GM12892 (cell line): ENCODE measurements at regions not wholly inside any gene's neighbourhood (a gene's known extent, or its start where the extent isn't known, plus 50 kb on each side); places are given as distances from the start of the nearest gene placed in this dataset.

Experiments used
- POLR2A ChIP-seq: IDR thresholded peaks from 2 replicates; pipeline ENCODE4 v1.6.1; 2011; ENCODE audit warnings: low read depth, low read length, control low read depth
- POLR2AphosphoS5 ChIP-seq: IDR thresholded peaks from 2 replicates; pipeline ENCODE4 v1.6.1; 2011; ENCODE audit warnings: low read depth, low read length, control low read depth

GRCh38 chr2:198236338-198236737 is 431.9 kb downstream of the PLCL1 start:
- no peak for TF ChIP-seq POLR2A
- TF ChIP-seq POLR2AphosphoS5, result no peak
